Mucosa of stomach (tissue), 1 donor: ENCODE measurements at regions not wholly inside any gene's neighbourhood (a gene's known extent, or its start where the extent isn't known, plus 50 kb on each side); places are given as distances from the start of the nearest gene placed in this dataset.

Experiments
- H3K27me3 ChIP-seq: one replicate; pipeline ENCODE4 v1.7.0; 2013; ENCODE audit warnings: mild to moderate bottlenecking, low read length; ENCODE audit not compliant: control insufficient read depth, insufficient read depth
- H3K36me3 ChIP-seq: one replicate; pipeline ENCODE4 v1.7.0; 2013; ENCODE audit warnings: low read length; ENCODE audit not compliant: control insufficient read depth, insufficient read depth
- H3K4me1 ChIP-seq: one replicate; pipeline ENCODE4 v1.7.0; 2013; ENCODE audit warnings: mild to moderate bottlenecking, low read length; ENCODE audit not compliant: control insufficient read depth, insufficient read depth
- H3K4me3 ChIP-seq: one replicate; pipeline ENCODE4 v1.7.0; 2013; ENCODE audit warnings: low read length
- H3K9ac ChIP-seq: one replicate; pipeline ENCODE4 v1.7.0; 2013; ENCODE audit warnings: mild to moderate bottlenecking, low read length, moderate library complexity
- H3K9me3 ChIP-seq: one replicate; pipeline ENCODE4 v1.7.0; 2013; ENCODE audit warnings: mild to moderate bottlenecking, low read length, moderate library complexity; ENCODE audit not compliant: control insufficient read depth
- donor health status: Pancreatic carcinoma.

- Histone ChIP-seq H3K36me3 (no peaks in the 10 kb centered on the region), H3K4me1 (no peaks in the 10 kb centered on the region), H3K4me3 (no peak overlapping the region), H3K27me3 (no peaks in the 10 kb centered on the region), H3K9ac (no peak overlapping the region), H3K9me3 (no peaks in the 10 kb centered on the region)
Observed at GRCh38 chr7:91551377-91552175, 287.3 kb downstream of the FZD1 start.

DNA sequence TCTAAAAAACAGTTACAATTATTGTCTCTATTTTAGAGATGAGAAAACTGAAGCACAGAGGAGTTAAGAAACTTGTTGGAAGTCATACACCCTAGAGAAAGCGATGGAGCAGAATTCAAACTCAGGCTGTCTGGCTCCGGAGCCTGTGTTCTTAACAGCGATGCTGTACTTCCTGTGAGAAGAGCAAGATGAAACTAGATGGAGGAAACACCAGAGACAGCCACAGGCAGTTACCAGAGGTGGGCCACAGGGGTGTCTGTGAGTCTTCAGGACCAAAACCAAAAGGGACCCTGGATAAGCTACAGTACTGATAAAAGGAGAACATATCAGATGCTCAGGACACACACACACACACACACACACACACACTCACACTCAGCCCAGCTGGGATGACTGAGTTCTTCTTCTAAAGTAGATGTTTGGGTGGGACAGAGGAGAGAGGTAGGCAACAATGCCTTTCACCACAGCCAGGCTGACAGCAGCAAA is 289.2 kb downstream of the FZD1 start:
- Histone ChIP-seq H3K9me3 (no peaks in the 10 kb centered on the region), H3K4me1 (no peaks in the 10 kb centered on the region), H3K36me3 (no peaks in the 10 kb centered on the region), H3K4me3 (no peak overlapping the region), H3K9ac (no peak overlapping the region), H3K27me3 (no peaks in the 10 kb centered on the region)

DNA sequence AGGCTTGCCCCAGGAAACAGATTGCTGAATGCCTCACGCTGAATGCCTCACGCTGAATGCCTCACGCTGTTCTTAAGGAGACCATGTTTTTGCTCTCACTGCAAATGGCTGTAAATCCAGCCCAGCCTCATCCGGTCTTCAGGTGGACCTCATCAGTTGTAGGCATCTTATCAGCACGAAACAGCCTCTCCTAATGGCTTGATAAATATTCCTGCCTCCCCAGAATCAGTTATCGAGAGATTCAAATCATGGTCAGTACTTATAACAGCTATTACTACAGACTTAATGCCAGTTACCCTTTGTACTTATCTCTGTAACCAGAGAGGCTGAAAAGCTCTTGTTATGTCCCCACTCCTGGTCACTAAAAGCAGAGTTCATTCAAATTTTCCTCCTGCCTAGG is 290.6 kb downstream of the FZD1 start:
- Histone ChIP-seq H3K4me1 (no peaks in the 10 kb centered on the region), H3K27me3 (no peaks in the 10 kb centered on the region)

GRCh38 chr7:91556239-91556638 is 292.0 kb downstream of the FZD1 start:
- H3K4me1 ChIP-seq: no peaks in the 10 kb centered on the region

More for the DNA sequence above, 290.6 kb downstream of the FZD1 start:
- no peak overlapping the region for H3K4me3 ChIP-seq
- no peaks in the 10 kb centered on the region for H3K9me3 ChIP-seq
- no peaks in the 10 kb centered on the region for H3K36me3 ChIP-seq
- no peak overlapping the region for H3K9ac ChIP-seq

DNA sequence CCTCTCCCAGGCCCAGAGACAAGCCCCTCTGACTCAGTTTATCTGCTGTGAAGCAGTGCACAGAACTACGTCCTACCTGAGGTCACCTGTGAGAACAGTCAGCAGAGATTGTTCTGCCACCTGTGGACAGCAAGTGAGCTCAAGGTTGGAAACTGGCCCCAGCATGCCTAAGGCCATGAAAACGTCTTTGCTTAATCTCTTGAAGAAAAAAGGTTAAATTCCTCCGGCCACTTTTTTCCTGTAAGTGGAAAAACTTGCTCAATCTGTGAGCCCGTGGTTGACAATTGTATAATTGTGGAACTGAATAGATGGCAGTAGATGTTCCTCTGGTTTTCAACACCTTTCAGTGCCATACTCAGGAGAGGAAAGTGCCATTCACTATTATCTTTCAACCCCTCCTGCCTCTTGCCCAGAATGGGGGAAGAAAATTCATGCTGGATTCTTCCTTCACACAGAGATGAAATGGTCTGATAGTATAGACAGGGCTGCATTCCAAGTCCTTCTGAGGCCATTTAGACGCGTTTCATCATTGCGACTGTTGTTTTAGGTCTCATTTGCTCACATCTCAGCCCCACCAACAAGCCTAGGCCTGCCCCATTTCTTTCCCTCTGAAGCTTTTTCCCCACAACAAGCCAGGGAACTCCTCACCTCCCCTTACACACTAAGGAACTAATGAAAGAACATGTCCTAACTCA is 292.9 kb downstream of the FZD1 start:
- no peak overlapping the region for H3K9ac ChIP-seq
- no peak overlapping the region for H3K4me3 ChIP-seq
- H3K4me1 ChIP-seq: no peaks in the 10 kb centered on the region
- H3K9me3 ChIP-seq: no peaks in the 10 kb centered on the region
- H3K36me3 ChIP-seq: no peaks in the 10 kb centered on the region
- no peaks in the 10 kb centered on the region for H3K27me3 ChIP-seq

More at GRCh38 chr7:91556239-91556638, 292.0 kb downstream of the FZD1 start:
- Histone ChIP-seq H3K27me3 (no peaks in the 10 kb centered on the region), H3K36me3 (no peaks in the 10 kb centered on the region), H3K9me3 (no peaks in the 10 kb centered on the region), H3K9ac (no peak overlapping the region), H3K4me3 (no peak overlapping the region)

GRCh38 chr7:91557789-91558404 is 293.7 kb downstream of the FZD1 start:
- no peaks in the 10 kb centered on the region for H3K36me3 ChIP-seq

DNA sequence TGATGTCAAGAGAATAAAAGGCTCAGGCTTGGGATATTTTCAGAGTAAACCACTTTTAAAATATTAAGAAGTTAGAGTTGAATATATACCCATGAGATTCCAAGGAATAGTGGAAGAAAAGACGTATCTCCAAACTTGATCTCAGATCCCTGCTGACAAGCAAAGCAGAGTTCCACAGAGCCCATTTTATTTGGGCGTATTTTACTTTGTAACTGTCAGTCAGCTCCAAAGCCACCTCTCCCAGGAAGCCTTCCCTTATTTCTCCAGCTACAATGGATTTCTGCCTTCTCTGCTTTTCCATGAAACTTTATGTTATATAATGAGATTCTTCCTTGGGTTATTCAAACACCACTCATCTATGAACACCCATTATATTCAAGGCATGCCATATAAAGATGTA is 295.7 kb downstream of the FZD1 start:
- no peaks in the 10 kb centered on the region for H3K9me3 ChIP-seq
- H3K27me3 ChIP-seq: no peaks in the 10 kb centered on the region
- no peaks in the 10 kb centered on the region for H3K36me3 ChIP-seq
- H3K4me1 ChIP-seq: no peaks in the 10 kb centered on the region
- no peak overlapping the region for H3K4me3 ChIP-seq
- H3K9ac ChIP-seq: no peak overlapping the region

More at GRCh38 chr7:91557789-91558404, 293.7 kb downstream of the FZD1 start:
- Histone ChIP-seq H3K9me3 (no peaks in the 10 kb centered on the region), H3K4me1 (no peaks in the 10 kb centered on the region), H3K27me3 (no peaks in the 10 kb centered on the region), H3K9ac (no peak overlapping the region), H3K4me3 (no peak overlapping the region)

DNA sequence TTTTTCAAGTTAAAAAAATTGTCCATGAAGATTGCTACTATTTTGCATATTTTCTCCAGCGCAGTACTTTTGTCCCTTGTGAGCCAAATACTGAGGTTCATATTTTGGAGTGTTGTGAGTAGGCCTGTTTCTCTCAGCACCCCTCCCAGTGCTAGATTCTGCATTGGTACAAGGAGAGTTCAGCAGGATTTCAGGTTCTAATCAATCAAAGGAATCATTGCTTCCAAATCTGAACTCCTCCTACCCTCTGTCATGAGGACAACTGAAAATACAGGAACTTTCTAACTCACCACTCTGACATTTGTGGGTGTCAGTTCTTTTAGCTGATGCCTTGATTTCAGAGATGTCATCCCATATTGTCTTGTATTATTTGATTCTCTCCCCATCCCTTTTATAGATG is 299.9 kb downstream of the FZD1 start:
- Histone ChIP-seq H3K36me3 (no peaks in the 10 kb centered on the region), H3K4me1 (no peaks in the 10 kb centered on the region), H3K9ac (no peak overlapping the region), H3K4me3 (no peak overlapping the region), H3K27me3 (no peaks in the 10 kb centered on the region), H3K9me3 (no peaks in the 10 kb centered on the region)

DNA sequence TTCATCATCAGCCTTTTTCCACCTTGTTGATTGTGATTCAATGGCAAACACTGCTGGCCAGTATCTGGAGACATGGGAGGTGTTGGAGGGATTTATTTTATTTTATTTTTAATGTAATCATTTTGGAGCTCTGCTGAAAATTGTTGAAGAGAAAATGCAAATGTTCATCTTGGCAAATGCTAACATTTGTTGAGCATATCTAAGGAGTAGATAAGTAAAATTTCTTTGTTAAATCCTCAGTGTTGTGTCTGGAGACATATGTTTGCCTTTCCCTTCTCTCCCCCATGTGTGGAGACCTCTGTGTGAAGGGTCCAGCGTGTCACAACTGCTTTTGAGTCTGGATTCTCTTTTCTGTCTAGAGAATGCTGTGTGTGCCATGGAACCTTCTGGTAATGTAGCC is 300.3 kb downstream of the FZD1 start:
- Histone ChIP-seq H3K9me3 (no peaks in the 10 kb centered on the region), H3K27me3 (no peaks in the 10 kb centered on the region), H3K9ac (no peak overlapping the region), H3K36me3 (no peaks in the 10 kb centered on the region), H3K4me1 (no peaks in the 10 kb centered on the region), H3K4me3 (no peak overlapping the region)

DNA sequence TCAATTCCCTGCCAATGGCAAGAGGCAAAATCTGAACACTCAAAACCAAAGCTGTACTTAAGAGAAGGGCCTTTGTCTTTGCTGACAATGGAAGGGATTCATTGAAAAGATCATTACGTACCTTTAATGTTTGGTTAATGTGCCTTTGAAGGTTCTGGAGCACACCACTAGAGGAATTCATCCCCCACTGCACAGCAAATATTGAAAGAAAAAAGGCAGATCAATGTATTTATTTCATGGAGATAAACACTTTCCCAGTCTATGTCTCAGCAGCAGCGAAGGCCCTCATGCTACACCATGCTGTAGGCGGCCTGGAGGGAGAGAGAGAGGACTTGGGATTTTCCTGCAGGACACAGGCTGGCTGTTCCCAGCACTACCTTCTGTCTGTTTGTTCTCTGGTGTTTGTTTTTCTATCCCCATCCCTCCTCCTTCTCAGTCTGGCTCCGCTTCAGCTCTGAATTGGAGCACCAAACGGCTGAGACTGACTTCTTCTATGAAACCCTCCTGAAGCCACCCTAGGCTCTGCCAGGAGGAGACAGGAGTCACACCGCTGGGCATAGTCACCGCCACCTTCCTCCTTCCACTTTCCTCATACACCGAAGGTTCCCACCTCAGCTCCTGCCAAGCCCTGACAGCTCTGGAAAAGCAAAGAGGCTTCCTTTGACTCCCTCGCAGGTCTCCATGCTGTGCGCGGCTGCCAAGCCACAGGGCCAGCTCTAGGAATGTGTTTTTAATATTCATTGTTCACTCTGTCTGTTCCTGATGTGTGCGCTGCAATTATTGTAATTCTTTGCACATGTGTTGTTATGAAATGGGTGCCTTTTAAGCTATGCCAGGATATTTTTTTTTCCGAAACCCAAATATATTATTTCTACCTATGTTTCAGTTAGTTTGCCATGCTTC is 301.5 kb downstream of the FZD1 start:
- Histone ChIP-seq H3K9ac (no peak overlapping the region), H3K4me3 (no peak overlapping the region), H3K27me3 (no peaks in the 10 kb centered on the region), H3K4me1 (no peaks in the 10 kb centered on the region), H3K9me3 (no peaks in the 10 kb centered on the region), H3K36me3 (no peaks in the 10 kb centered on the region)

- Histone ChIP-seq H3K4me1 (no peaks in the 10 kb centered on the region), H3K36me3 (no peaks in the 10 kb centered on the region), H3K9me3 (no peaks in the 10 kb centered on the region), H3K9ac (no peak overlapping the region), H3K4me3 (no peak overlapping the region), H3K27me3 (no peaks in the 10 kb centered on the region)
Observed at GRCh38 chr7:91566402-91566732, 302.1 kb downstream of the FZD1 start.
